IMR-90 (cell line): ENCODE measurements at regions not wholly inside any gene's neighbourhood (a gene's known extent, or its start where the extent isn't known, plus 50 kb on each side); places are given as distances from the start of the nearest gene placed in this dataset.

Source experiments
- BHLHE40 ChIP-seq: fragments of 150-350 bp; IDR thresholded peaks from 2 replicates; pipeline ENCODE4 v1.6.1; 2016; ENCODE audit warnings: mild to moderate bottlenecking, low read depth, low read length
- CEBPB ChIP-seq: IDR thresholded peaks from 2 replicates; pipeline ENCODE4 v1.6.1; 2012; ENCODE audit warnings: low read depth, low read length, improper control_type of control experiment
- CHD1 ChIP-seq: IDR thresholded peaks from 2 replicates; pipeline ENCODE4 v1.6.1; 2012; ENCODE audit warnings: low read depth, low read length, improper control_type of control experiment
- CTCF ChIP-seq: conservative IDR thresholded peaks from 2 replicates; pipeline ENCODE4 v1.5.1; 2012; ENCODE audit warnings: mild to moderate bottlenecking, low read depth, low read length, improper control_type of control experiment
- FOS ChIP-seq: fragments of 150-350 bp; IDR thresholded peaks from 2 replicates; pipeline ENCODE4 v1.6.1; 2016; ENCODE audit warnings: low read depth, low read length
- MAZ ChIP-seq: IDR thresholded peaks from 2 replicates; pipeline ENCODE4 v1.6.1; 2012; ENCODE audit warnings: low read depth, mild to moderate bottlenecking, low read length, improper control_type of control experiment, moderate library complexity, borderline replicate concordance
- POLR2A ChIP-seq: IDR thresholded peaks from 2 replicates; pipeline ENCODE4 v1.6.1; 2012; ENCODE audit warnings: mild to moderate bottlenecking, low read depth, low read length
- RAD21 ChIP-seq: IDR thresholded peaks from 2 replicates; pipeline ENCODE4 v1.6.1; 2012; ENCODE audit warnings: low read length, improper control_type of control experiment
- RCOR1 ChIP-seq: IDR thresholded peaks from 2 replicates; pipeline ENCODE4 v1.6.1; 2012; ENCODE audit warnings: mild to moderate bottlenecking, low read length, improper control_type of control experiment; ENCODE audit not compliant: insufficient replicate concordance
- RFX5 ChIP-seq: IDR thresholded peaks from 2 replicates; pipeline ENCODE4 v1.8.0; 2012; ENCODE audit warnings: low read depth, mild to moderate bottlenecking, low read length, moderate library complexity
- USF2 ChIP-seq: fragments of 150-350 bp; IDR thresholded peaks from 2 replicates; pipeline ENCODE4 v1.6.1; 2017; ENCODE audit warnings: mild to moderate bottlenecking, antibody characterized with exemption, low read length, low read depth
- TF ChIP-seq, protein P1 (sequence below): fragments of 150-350 bp; IDR thresholded peaks from 2 replicates; pipeline ENCODE4 v1.6.1; 2016; ENCODE audit warnings: low read depth, mild to moderate bottlenecking, low read length, moderate library complexity, borderline replicate concordance

- TF ChIP-seq CTCF = no peak
- no peak for TF ChIP-seq BHLHE40
- TF ChIP-seq POLR2A = no peak
- TF ChIP-seq RCOR1 = no peak
- TF ChIP-seq RFX5 = no peak
- TF ChIP-seq FOS = no peak
- TF ChIP-seq RAD21 = no peak
- no peak for TF ChIP-seq USF2
- TF ChIP-seq, protein P1, sequence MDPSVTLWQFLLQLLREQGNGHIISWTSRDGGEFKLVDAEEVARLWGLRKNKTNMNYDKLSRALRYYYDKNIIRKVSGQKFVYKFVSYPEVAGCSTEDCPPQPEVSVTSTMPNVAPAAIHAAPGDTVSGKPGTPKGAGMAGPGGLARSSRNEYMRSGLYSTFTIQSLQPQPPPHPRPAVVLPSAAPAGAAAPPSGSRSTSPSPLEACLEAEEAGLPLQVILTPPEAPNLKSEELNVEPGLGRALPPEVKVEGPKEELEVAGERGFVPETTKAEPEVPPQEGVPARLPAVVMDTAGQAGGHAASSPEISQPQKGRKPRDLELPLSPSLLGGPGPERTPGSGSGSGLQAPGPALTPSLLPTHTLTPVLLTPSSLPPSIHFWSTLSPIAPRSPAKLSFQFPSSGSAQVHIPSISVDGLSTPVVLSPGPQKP = no peak
- no peak for TF ChIP-seq MAZ
- no peak for TF ChIP-seq CHD1
- no peak for TF ChIP-seq CEBPB
These were observed 101.7 kb downstream of the SOCS6 start for GRCh38 chr18:70390371-70391090.
